CD4-positive, alpha-beta T cell treated with Interleukin-4 for 1 hour (primary cell): ENCODE measurements at regions not wholly inside any gene's neighbourhood (a gene's known extent, or its start where the extent isn't known, plus 50 kb on each side); places are given as distances from the start of the nearest gene placed in this dataset.

Source experiments
- DNase-seq, 2 donors: peaks; one replicate each; pipeline ENCODE4 v3.0.0-alpha.2; 2020 to 2022

- DNase-seq, result no peak
These were observed 49.8 kb upstream of the ACSF3 start for GRCh38 chr16:89043636-89044417.
